Upper lobe of left lung (tissue), 4 donors: ENCODE measurements at regions not wholly inside any gene's neighbourhood (a gene's known extent, or its start where the extent isn't known, plus 50 kb on each side); places are given as distances from the start of the nearest gene placed in this dataset.

ENCODE experiments used
- EP300 ChIP-seq, 4 donors: sonication (generic); formaldehyde crosslinking; IDR thresholded peaks; one replicate each; pipeline ENCODE4 v1.5.1; 2017; ENCODE audit warnings: antibody characterized with exemption in 4 of 4, control low read depth in 2 of 4
- POLR2AphosphoS5 ChIP-seq, 2 donors: sonication (generic); formaldehyde crosslinking; IDR thresholded peaks; one replicate each; pipeline ENCODE4 v1.5.1; 2017; ENCODE audit warnings: antibody characterized with exemption in 2 of 2
- TF ChIP-seq, protein P1 (sequence below), 6 experiments: fragments of 450-650 bp in 4 of 6; fragments of 200-600 bp in 2 of 6; sonication (generic) in 2 of 6; IDR thresholded peaks; one replicate each; pipeline ENCODE4 v1.5.1; 2016 to 2019; ENCODE audit warnings: antibody characterized with exemption in 6 of 6

DNA sequence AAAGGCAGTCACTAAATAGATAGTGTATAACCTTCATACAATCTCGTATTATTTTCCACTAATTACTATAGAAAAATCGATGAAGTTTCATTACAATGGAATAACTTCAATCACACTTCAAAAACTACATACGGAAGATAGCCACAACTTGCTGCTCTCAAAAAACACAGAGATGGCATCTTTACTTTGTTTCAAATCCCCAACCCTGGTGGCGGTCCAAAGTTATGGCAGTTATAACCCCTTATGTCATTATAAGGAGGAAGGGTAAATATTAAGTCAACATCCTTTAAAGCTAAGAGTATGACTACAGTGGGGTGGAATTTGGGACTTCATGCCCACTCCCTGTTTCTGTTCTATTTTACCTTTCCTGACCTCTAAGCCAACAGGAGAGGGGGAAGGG is 146.5 kb downstream of the LACC1 start:
- TF ChIP-seq POLR2AphosphoS5 (IDR thresholded peaks at IDR 0.05) (no peak), EP300 (IDR thresholded peaks at IDR 0.05) (no peak)
- TF ChIP-seq, protein P1, sequence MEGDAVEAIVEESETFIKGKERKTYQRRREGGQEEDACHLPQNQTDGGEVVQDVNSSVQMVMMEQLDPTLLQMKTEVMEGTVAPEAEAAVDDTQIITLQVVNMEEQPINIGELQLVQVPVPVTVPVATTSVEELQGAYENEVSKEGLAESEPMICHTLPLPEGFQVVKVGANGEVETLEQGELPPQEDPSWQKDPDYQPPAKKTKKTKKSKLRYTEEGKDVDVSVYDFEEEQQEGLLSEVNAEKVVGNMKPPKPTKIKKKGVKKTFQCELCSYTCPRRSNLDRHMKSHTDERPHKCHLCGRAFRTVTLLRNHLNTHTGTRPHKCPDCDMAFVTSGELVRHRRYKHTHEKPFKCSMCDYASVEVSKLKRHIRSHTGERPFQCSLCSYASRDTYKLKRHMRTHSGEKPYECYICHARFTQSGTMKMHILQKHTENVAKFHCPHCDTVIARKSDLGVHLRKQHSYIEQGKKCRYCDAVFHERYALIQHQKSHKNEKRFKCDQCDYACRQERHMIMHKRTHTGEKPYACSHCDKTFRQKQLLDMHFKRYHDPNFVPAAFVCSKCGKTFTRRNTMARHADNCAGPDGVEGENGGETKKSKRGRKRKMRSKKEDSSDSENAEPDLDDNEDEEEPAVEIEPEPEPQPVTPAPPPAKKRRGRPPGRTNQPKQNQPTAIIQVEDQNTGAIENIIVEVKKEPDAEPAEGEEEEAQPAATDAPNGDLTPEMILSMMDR (IDR thresholded peaks at IDR 0.05), result no peak
